LNCaP clone FGC (cell line): ENCODE measurements at regions not wholly inside any gene's neighbourhood (a gene's known extent, or its start where the extent isn't known, plus 50 kb on each side); places are given as distances from the start of the nearest gene placed in this dataset.

ENCODE experiments used
- DNase-seq: peaks from one replicate; pipeline ENCODE4 v3.0.0-alpha.2; 2011; ENCODE audit warnings: low read depth
- H3K4me3 ChIP-seq: 2 replicates; pipeline ENCODE4 v1.5.1; 2011; ENCODE audit warnings: mild to moderate bottlenecking, low read depth, low read length, control low read depth
- TF ChIP-seq, protein P1 (sequence below): IDR thresholded peaks from 2 replicates; pipeline ENCODE4 v1.5.1; 2012; ENCODE audit warnings: mild to moderate bottlenecking; ENCODE audit not compliant: control insufficient read depth, insufficient read depth; ENCODE audit errors: extremely low read depth

DNA sequence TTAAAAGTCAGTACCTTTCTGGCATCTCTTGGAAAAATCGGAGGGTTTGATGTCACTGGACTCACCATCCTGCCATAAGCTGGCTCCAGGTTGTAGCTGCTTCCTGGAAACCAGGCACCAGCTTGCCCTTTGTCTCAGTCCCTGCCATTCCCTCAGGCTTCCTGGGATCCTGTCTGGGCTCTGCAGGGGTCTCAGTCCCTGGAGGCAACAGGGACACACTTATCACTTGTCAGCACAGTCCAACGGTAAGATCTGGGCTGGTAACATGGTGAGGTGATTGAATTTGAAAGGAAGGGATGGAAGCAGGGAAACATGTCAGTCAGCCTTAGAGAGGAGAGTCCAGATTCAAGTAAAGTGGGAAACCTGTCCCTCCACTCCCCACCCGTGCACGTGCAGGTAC, 147.6 kb upstream of the ECI2 start:
- no peak overlapping the region for H3K4me3 ChIP-seq
- TF ChIP-seq, protein P1, sequence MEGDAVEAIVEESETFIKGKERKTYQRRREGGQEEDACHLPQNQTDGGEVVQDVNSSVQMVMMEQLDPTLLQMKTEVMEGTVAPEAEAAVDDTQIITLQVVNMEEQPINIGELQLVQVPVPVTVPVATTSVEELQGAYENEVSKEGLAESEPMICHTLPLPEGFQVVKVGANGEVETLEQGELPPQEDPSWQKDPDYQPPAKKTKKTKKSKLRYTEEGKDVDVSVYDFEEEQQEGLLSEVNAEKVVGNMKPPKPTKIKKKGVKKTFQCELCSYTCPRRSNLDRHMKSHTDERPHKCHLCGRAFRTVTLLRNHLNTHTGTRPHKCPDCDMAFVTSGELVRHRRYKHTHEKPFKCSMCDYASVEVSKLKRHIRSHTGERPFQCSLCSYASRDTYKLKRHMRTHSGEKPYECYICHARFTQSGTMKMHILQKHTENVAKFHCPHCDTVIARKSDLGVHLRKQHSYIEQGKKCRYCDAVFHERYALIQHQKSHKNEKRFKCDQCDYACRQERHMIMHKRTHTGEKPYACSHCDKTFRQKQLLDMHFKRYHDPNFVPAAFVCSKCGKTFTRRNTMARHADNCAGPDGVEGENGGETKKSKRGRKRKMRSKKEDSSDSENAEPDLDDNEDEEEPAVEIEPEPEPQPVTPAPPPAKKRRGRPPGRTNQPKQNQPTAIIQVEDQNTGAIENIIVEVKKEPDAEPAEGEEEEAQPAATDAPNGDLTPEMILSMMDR: no peak
- no peak for DNase-seq

- H3K4me3 ChIP-seq: peak overlapping the region; percentile 23; the same call in 1 of the 2 replicates
- DNase-seq: no peak
- TF ChIP-seq, protein P1: no peak
Measured at GRCh38 chr6:4281341-4282293, 146.2 kb upstream of the ECI2 start.

GRCh38 chr6:4280707-4281106, 145.3 kb upstream of the ECI2 start:
- H3K4me3 ChIP-seq: no peak overlapping the region
- no peak for DNase-seq
- TF ChIP-seq, protein P1: no peak

- TF ChIP-seq, protein P1: no peak
- no peak overlapping the region for H3K4me3 ChIP-seq
- DNase-seq: no peak
Measured at GRCh38 chr6:4280031-4280430, 144.7 kb upstream of the ECI2 start.

GRCh38 chr6:4274382-4275082, 139.2 kb upstream of the ECI2 start:
- TF ChIP-seq, protein P1: no peak
- no peak for DNase-seq
- H3K4me3 ChIP-seq: no peak overlapping the region

DNA sequence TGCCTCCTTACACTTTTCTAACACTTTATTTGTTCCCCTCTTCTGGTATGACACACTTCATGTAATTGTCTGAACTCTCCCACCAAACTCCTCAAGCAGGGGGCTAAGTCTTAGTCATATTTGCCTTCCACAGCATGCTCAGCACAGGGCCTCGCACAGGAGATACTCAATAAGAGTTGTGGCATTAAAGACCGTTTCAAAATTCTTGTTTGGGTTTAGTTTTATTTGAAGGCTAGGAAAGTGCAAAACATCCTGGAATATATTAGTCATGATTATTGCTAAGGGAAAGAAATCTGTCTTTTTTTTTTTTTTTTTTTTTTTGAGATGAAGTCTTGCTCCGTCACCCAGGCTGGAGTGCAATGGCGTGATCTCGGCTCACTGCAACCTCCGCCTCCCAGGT, 137.6 kb upstream of the ECI2 start:
- no peak overlapping the region for H3K4me3 ChIP-seq
- TF ChIP-seq, protein P1: no peak
- DNase-seq: no peak
